HG03354 (cell line): ENCODE measurements at regions not wholly inside any gene's neighbourhood (a gene's known extent, or its start where the extent isn't known, plus 50 kb on each side); places are given as distances from the start of the nearest gene placed in this dataset.
"Not testable (repeated sequence)": the region's sequence is repeated elsewhere in the genome, so short reads cannot be mapped to it uniquely, and the experiment has no call there.

Experiments used
- ATAC-seq: cut with Tn5 transposase; IDR thresholded peaks from one replicate; pipeline ENCODE4 v1.9.1; 2021; ENCODE audit warnings: mild to moderate bottlenecking; ENCODE audit not compliant: unreplicated experiment, poor library complexity, severe bottlenecking

GRCh38 chr16:63850979-63851378 is 1270.9 kb downstream of the CDH11 start:
- ATAC-seq = no peak

GRCh38 chr16:63841271-63841670 is 1280.6 kb downstream of the CDH11 start:
- ATAC-seq = no peak

GRCh38 chr16:63830061-63830460 is 1291.8 kb downstream of the CDH11 start:
- no peak for ATAC-seq

DNA sequence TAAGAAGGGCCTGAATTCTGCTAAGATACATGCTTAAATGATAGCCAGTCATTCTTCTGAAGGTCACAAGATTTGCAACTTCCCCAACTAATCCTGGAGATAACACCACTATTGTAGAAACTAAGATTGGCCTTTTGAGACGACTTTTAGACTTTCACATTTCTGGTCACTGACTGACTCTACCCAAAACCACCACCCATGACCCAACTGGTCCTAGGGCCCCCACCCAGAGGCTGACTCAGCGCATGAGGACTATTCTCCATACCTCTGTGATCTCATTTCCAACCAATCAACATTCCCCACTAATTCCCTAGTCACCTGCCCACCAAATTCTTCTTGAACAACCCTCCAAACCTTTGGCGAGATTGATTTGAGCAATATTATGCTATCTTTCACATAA is 1299.0 kb downstream of the CDH11 start:
- no peak for ATAC-seq

- ATAC-seq = no peak
Measured at GRCh38 chr16:63816276-63816675, 1305.6 kb downstream of the CDH11 start.

- no peak for ATAC-seq
Measured at GRCh38 chr16:63813862-63814261, 1308.0 kb downstream of the CDH11 start.

- ATAC-seq = no peak
Measured at GRCh38 chr16:63808730-63809129, 1313.1 kb downstream of the CDH11 start.

DNA sequence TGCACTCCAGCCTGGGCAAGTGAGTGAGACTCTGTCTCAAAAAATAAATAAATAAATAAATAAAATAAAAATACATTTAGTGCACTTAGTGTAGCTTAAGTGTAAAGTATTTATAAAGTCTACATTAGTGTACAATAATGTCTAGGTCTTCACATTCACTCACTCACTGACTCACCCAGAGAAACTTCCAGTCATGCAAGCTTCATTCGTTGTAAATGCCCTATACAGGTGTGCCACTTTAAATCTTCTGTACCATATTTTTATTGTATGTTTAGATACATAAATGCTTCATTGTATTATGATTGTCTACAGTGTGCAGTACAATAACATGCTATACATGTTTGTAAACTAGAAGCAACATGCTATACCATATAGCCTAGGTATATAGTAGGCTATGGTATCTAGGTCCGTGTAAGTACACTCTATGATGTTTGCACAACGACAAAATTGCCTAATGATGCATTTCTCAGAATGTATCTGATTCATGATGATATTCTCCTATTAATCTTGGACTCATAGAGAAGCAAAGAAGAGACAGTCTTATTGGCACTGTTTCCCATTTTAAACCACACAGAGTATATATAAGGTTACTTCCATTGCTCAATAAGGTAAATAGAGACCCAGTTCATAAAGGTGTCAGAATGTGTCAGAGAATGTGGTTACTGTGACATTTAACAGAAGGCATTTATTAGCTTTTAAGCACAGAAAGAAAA is 1314.9 kb downstream of the CDH11 start:
- no peak for ATAC-seq

DNA sequence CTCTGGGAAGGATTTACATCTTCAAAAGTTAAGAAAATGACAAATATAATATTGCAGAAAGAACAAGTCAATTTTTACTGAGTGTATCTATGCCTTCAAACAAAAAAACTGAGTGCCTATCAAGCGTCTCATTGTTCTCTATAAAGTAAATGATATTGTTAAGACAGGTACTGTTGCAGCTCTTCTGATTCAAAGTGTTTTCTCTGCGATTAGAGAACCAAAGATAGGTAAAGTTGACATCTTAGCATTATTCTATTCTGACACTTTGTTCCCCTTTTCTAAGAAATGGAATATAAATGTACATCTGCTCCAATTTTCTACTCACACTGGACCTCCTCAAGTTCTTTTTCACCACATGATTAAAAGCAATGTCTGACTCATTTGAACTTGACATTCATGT is 1317.7 kb downstream of the CDH11 start:
- no peak for ATAC-seq

DNA sequence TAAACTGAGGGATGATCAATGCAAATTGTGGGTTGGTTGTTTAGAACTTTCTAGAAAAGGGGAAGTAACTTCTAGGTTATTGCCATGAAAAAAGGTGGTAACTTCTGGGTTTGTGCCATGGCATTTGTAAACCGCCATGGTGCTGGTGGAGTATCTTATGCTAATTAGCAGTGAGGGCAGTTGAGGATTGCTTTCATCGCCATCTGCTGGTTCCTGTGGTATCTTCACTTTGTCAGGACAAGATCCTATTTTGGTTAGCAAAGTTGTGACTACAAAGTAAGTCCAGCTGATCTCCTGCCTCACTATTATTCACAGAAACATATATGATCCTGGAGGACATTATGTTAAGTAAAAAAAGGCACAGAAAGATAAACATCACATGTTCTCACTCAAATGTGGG is 1332.3 kb downstream of the CDH11 start:
- ATAC-seq = no peak

GRCh38 chr16:63787014-63787413 is 1334.8 kb downstream of the CDH11 start:
- no peak for ATAC-seq

DNA sequence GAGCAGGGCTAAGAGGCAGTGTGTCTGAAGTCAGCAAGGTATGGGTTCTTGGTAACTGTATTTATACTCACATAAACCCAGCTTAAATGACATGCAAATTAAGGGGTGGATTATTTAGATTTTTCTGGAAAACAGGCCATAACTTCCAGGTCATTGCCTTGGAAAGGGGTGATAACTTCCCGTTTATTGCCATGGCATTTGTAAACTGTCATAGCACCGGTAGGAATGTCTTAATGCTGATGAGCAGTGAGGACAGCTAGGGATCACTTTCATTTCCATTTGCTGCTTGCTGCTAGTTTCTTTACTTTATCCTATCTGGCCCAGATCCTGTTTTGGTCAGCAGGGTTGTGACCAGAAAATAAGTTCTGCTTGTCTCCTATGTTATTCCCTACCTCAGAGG is 1336.7 kb downstream of the CDH11 start:
- no peak for ATAC-seq

GRCh38 chr16:63776437-63776836 is 1345.4 kb downstream of the CDH11 start:
- ATAC-seq = no peak

GRCh38 chr16:63776034-63776433 is 1345.8 kb downstream of the CDH11 start:
- ATAC-seq = no peak

GRCh38 chr16:63774302-63774701 is 1347.6 kb downstream of the CDH11 start:
- no peak for ATAC-seq

- no peak for ATAC-seq
Measured at GRCh38 chr16:63769211-63769610, 1352.7 kb downstream of the CDH11 start.

- ATAC-seq = not testable (repeated sequence)
Measured at GRCh38 chr16:63760246-63760645, 1361.6 kb downstream of the CDH11 start.

- no peak for ATAC-seq
Measured at GRCh38 chr16:63752347-63752746, 1369.5 kb downstream of the CDH11 start.

- no peak for ATAC-seq
Measured at GRCh38 chr16:63749276-63749675, 1372.6 kb downstream of the CDH11 start.

DNA sequence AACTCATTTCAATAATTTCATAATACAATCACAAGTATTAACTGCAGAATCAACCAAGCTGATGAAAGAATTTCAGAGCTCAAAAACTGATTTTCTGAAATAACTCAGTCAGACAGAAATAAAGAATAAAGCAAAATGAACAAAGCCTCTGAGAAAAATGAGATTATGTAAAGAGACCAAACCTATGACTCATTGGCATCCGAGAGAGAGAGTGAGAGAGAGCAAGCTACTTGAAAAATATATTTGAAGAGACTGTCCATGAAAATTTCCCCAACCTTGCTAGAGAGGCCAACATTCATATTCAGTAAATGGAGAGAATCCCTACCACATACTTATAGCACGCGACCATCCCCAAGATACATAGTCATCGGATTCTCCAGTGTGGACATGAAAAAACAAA is 1376.4 kb downstream of the CDH11 start:
- no peak for ATAC-seq

- no peak for ATAC-seq
Measured at GRCh38 chr16:63744077-63744874, 1377.6 kb downstream of the CDH11 start.
